HL-60 (cell line): ENCODE measurements at regions not wholly inside any gene's neighbourhood (a gene's known extent, or its start where the extent isn't known, plus 50 kb on each side); places are given as distances from the start of the nearest gene placed in this dataset.

ENCODE experiments used
- DNase-seq, 2 experiments: peaks; one replicate each; pipeline ENCODE4 v3.0.0-alpha.2; 2010 to 2020; ENCODE audit warnings: low read depth in 1 of 2, low spot score in 1 of 2
- H3K27ac ChIP-seq: fragments of 250-450 bp; sonication (Bioruptor Pico); replicated peaks from 2 replicates; pipeline ENCODE4 v1.5.1; 2020; ENCODE audit warnings: mild to moderate bottlenecking, moderate library complexity
- H3K27me3 ChIP-seq: fragments of 250-450 bp; sonication (Bioruptor Pico); 2 replicates; pipeline ENCODE4 v1.5.1; 2021; ENCODE audit warnings: mild to moderate bottlenecking, moderate library complexity; ENCODE audit not compliant: insufficient read depth, poor library complexity, severe bottlenecking
- H3K4me3 ChIP-seq: replicated peaks from 2 replicates; pipeline ENCODE4 v1.5.1; 2011; ENCODE audit warnings: mild to moderate bottlenecking, control low read depth, low read length; ENCODE audit not compliant: insufficient read depth
- CTCF ChIP-seq: IDR thresholded peaks from one replicate; pipeline ENCODE4 v1.5.1; 2011; ENCODE audit warnings: low read length, control low read depth, inconsistent platforms; ENCODE audit not compliant: insufficient read depth
- GABPA ChIP-seq: IDR thresholded peaks from 2 replicates; pipeline ENCODE4 v1.6.1; 2012; ENCODE audit warnings: low read depth
- POLR2AphosphoS5 ChIP-seq: IDR thresholded peaks from 2 replicates; pipeline ENCODE4 v1.6.1; 2012; ENCODE audit warnings: low read depth
- REST ChIP-seq: IDR thresholded peaks from 2 replicates; pipeline ENCODE4 v1.6.1; 2012; ENCODE audit warnings: low read depth; ENCODE audit not compliant: insufficient replicate concordance
- SPI1 ChIP-seq: IDR thresholded peaks from 2 replicates; pipeline ENCODE4 v1.6.1; 2012; ENCODE audit warnings: low read depth, mild to moderate bottlenecking, borderline replicate concordance

- Histone ChIP-seq H3K4me3 (no peak overlapping the region), H3K27me3 (peaks cover 2% of the 10 kb centered on the region), H3K27ac (no peak overlapping the region)
- no peak for DNase-seq
- TF ChIP-seq GABPA (no peak), REST (no peak), SPI1 (no peak), CTCF (no peak), POLR2AphosphoS5 (no peak)
Observed at GRCh38 chr9:106286249-106286648, 576.7 kb upstream of the ZNF462 start.

DNA sequence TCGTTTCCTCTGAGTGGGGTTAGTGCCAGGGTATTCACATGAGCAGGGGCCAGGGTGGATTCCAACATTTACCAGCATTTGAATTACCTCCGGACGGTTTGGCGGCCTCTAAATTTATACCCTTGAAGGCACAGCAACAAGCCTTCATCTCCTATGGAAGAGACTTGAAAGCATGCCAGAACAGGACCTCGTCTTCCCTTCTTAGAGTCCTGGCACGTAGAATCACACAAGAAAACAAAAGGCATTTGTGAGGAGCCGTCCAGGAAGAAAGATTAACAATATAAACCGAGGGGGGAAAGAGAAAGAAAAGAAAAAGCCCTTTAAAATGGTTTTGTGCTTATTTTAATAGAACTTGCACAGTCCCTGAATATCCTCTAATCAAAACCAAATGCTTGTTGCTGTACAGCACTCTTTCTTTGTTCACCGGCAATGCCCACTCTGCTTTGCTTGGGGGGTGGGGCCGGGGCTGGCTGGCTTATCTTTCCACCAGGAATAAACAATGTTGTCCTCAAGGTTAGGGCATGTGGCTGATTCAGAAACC, 575.8 kb upstream of the ZNF462 start:
- DNase-seq = no peak
- no peak for TF ChIP-seq REST
- TF ChIP-seq CTCF = no peak
- no peak for TF ChIP-seq GABPA
- no peak for TF ChIP-seq POLR2AphosphoS5
- TF ChIP-seq SPI1 = no peak
- Histone ChIP-seq H3K27ac (no peak overlapping the region), H3K27me3 (peaks cover 2% of the 10 kb centered on the region), H3K4me3 (no peak overlapping the region)

DNA sequence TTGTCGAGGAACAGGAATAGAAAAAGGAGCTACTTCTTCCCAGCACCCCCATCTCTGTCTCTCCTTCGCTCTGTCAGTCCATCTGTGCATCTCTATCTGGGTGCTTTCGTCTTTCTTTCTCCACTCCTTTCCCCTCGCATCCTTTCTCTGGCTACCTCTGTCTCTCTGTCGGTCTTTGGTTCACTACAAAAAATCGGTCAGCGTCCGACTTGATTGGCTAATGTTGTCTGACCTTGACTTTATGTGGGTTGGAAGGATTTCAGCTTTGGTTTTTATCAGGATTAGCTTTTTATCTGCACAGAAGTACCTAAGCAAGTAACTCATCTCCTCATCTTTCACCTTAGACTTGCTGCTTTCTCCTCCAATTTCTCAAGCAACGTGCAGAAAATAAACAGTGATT, 575.2 kb upstream of the ZNF462 start:
- DNase-seq = no peak
- H3K4me3 ChIP-seq = no peak overlapping the region
- TF ChIP-seq REST (no peak), CTCF (no peak), GABPA (no peak), POLR2AphosphoS5 (no peak), SPI1 (no peak)
- H3K27me3 ChIP-seq = peaks cover under 1% of the 10 kb centered on the region
- H3K27ac ChIP-seq = no peak overlapping the region
